GM12892 (cell line): ENCODE measurements at regions not wholly inside any gene's neighbourhood (a gene's known extent, or its start where the extent isn't known, plus 50 kb on each side); places are given as distances from the start of the nearest gene placed in this dataset.

Source experiments
- POLR2A ChIP-seq: IDR thresholded peaks from 2 replicates; pipeline ENCODE4 v1.6.1; 2011; ENCODE audit warnings: low read depth, low read length, control low read depth
- TAF1 ChIP-seq: IDR thresholded peaks from 2 replicates; pipeline ENCODE4 v1.6.1; 2011; ENCODE audit warnings: low read depth, mild to moderate bottlenecking, control low read depth, low read length, borderline replicate concordance

- TF ChIP-seq POLR2A: no peak
- TF ChIP-seq TAF1: no peak
Measured at GRCh38 chr2:196439760-196440159, 199.8 kb upstream of the CCDC150 start.
